ENCODE measurements at regions not wholly inside any gene's neighbourhood (a gene's known extent, or its start where the extent isn't known, plus 50 kb on each side); places are given as distances from the start of the nearest gene placed in this dataset.

DNA sequence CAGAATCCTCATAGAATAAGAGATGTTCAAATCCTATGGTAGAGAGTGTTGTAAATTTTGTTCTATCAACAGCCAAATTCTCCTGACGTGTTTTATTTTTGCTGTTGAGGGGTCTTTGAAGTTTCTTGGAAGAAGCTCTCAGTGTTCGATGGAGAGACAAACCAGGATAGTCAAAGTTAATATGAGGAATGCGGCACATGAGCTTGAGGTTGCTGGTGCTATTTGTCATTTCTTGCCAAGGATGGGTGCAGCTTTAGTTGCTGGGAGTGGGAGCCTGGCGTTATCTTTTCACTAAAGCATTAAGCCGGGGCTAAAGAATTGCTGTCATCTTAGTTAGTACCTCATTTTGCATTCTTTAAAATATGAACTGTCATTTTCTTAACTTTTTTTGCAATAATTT, 239.9 kb upstream of the CSNK1A1L start:
- no peak for DNase-seq (ENCODE audit: low spot score)
- no peak overlapping the region for H3K27ac ChIP-seq

DNA sequence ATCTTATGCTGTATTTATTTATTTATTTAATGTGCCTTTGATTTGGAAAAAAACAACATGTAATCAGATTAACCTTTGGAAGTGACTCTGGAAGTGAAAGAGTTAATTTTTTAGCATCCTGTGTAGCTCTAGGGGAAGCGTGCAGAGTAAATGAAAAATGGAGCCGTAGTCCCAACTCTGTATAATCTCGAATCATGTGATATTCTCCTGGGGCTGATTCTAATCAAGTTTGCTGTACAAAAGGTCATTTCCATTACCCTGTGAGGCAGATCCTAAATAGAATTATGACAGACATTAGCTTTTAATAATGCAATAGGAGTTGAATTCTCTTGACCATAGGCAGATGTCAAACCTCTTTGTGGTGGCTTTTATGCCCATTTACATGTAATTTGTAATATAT, 238.6 kb upstream of the CSNK1A1L start:
- H3K4me1 ChIP-seq (ENCODE audit: control insufficient read depth in 1 of 2, low read depth in 2 of 2) = no peaks in the 10 kb centered on the region
- H3K36me3 ChIP-seq = no peaks in the 10 kb centered on the region
- TF ChIP-seq, protein P1, sequence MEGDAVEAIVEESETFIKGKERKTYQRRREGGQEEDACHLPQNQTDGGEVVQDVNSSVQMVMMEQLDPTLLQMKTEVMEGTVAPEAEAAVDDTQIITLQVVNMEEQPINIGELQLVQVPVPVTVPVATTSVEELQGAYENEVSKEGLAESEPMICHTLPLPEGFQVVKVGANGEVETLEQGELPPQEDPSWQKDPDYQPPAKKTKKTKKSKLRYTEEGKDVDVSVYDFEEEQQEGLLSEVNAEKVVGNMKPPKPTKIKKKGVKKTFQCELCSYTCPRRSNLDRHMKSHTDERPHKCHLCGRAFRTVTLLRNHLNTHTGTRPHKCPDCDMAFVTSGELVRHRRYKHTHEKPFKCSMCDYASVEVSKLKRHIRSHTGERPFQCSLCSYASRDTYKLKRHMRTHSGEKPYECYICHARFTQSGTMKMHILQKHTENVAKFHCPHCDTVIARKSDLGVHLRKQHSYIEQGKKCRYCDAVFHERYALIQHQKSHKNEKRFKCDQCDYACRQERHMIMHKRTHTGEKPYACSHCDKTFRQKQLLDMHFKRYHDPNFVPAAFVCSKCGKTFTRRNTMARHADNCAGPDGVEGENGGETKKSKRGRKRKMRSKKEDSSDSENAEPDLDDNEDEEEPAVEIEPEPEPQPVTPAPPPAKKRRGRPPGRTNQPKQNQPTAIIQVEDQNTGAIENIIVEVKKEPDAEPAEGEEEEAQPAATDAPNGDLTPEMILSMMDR (IDR thresholded peaks at IDR 0.05) = no peak
- no peak overlapping the region for H3K4me3 ChIP-seq
- H3K9me3 ChIP-seq = no peaks in the 10 kb centered on the region
- H3K27me3 ChIP-seq (replicated peaks; ENCODE audit: insufficient read depth) = no peaks in the 10 kb centered on the region
- H3K27ac ChIP-seq = no peak overlapping the region
- DNase-seq (ENCODE audit: low spot score) (no peak), ATAC-seq (ENCODE audit: insufficient number of reproducible peaks, low FRiP score, low read depth) (no peak)

More for the DNA sequence above, 239.9 kb upstream of the CSNK1A1L start:
- Histone ChIP-seq H3K4me3 (no peak overlapping the region), H3K4me1 (ENCODE audit: control insufficient read depth in 1 of 2, low read depth in 2 of 2) (no peaks in the 10 kb centered on the region), H3K9me3 (no peaks in the 10 kb centered on the region), H3K27me3 (replicated peaks; ENCODE audit: insufficient read depth) (no peaks in the 10 kb centered on the region), H3K36me3 (no peaks in the 10 kb centered on the region)
- TF ChIP-seq, protein P1 (IDR thresholded peaks at IDR 0.05) = no peak
- ATAC-seq (ENCODE audit: insufficient number of reproducible peaks, low FRiP score, low read depth) = no peak

DNA sequence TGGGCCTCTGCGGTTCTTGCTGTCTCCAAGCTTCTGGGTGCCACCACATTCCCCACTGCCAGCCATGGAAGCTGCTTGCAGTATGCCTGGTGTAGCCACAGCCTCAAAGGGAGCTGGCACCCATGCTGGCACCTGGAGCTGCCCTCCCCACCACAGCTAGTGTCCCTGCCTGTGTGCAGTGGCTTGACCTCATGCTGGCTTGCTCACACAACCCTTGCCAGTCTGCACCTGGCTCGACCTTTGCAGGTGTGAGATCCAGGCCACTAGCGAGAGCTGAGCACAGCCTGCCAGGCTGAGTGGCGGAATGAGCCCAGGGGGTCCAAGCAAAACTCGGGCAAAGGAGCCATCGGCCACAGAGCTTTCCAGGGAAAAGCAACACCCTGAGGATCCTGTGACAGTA, 236.7 kb upstream of the CSNK1A1L start:
- DNase-seq (ENCODE audit: low spot score) = no peak
- no peak for ATAC-seq (ENCODE audit: insufficient number of reproducible peaks, low FRiP score, low read depth)
- Histone ChIP-seq H3K36me3 (no peaks in the 10 kb centered on the region), H3K4me3 (no peak overlapping the region), H3K27ac (no peak overlapping the region), H3K4me1 (ENCODE audit: control insufficient read depth in 1 of 2, low read depth in 2 of 2) (no peaks in the 10 kb centered on the region), H3K9me3 (no peaks in the 10 kb centered on the region), H3K27me3 (replicated peaks; ENCODE audit: insufficient read depth) (no peaks in the 10 kb centered on the region)
- TF ChIP-seq, protein P1 (IDR thresholded peaks at IDR 0.05) = no peak

DNA sequence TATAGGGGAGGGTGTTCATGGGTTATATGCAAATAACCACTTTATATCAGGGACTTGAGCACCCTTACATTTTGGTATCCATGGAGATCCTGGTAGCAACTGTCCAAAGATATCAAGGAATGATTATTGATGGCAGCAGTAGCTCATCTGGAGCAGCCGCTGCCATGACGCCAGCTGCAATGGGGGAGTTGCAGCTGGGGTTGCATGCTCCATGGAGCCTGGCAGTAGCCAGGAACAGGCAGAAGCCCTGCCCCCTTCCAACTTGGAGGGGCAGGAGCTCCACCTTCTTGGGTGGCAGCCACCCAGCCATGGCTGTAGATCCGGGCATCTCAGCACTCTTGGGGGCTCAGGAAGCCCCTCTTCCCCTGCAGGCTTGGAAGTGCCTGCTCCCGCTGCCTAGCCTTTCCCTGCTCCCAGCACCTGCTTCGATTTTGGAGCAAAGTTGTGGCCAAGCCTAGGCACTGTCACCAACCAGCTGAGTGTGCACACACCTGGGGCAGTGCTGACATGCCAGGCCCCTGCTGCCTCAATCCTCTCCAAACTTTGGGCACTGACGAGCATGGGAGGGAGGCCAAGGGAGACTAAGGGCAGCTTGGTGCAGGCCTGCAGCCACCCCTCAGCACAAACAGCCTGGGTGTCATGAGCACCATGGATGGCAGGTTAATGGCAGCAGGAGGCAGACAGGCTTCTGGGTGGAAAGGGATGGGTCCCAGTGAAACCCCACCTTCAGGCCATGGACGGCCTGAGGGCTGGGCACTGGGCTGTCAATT, 235.6 kb upstream of the CSNK1A1L start:
- DNase-seq (ENCODE audit: low spot score) (no peak), ATAC-seq (ENCODE audit: insufficient number of reproducible peaks, low FRiP score, low read depth) (no peak)

DNA sequence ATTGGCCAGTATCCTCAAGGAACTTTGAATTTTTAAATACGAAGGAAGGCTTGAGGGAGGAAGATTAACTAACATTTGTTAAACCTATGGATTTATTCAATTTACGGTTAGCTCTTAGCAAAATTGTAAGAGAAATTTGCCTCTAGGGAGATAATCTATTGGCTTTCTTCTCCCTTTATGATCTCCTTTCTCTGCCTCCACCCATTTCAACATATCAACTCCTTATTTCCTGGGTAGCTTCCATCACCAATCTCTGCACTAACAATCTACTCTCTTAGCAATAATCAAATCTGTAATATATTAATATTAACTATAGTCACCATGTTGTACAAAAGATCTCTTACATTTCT, 233.9 kb upstream of the CSNK1A1L start:
- no peaks in the 10 kb centered on the region for H3K4me1 ChIP-seq (ENCODE audit: control insufficient read depth in 1 of 2, low read depth in 2 of 2)
- H3K27me3 ChIP-seq (replicated peaks; ENCODE audit: insufficient read depth) = no peaks in the 10 kb centered on the region
- H3K4me3 ChIP-seq = no peak overlapping the region
- no peak overlapping the region for H3K27ac ChIP-seq
- ATAC-seq (ENCODE audit: insufficient number of reproducible peaks, low FRiP score, low read depth) = no peak
- TF ChIP-seq, protein P1 (IDR thresholded peaks at IDR 0.05) = no peak
- DNase-seq (ENCODE audit: low spot score) = no peak
- no peaks in the 10 kb centered on the region for H3K9me3 ChIP-seq
- no peaks in the 10 kb centered on the region for H3K36me3 ChIP-seq

More for the DNA sequence above, 235.6 kb upstream of the CSNK1A1L start:
- Histone ChIP-seq H3K27me3 (replicated peaks; ENCODE audit: insufficient read depth) (no peaks in the 10 kb centered on the region), H3K4me1 (ENCODE audit: control insufficient read depth in 1 of 2, low read depth in 2 of 2) (no peaks in the 10 kb centered on the region), H3K9me3 (no peaks in the 10 kb centered on the region), H3K4me3 (no peak overlapping the region), H3K27ac (no peak overlapping the region), H3K36me3 (no peaks in the 10 kb centered on the region)
- TF ChIP-seq, protein P1 (IDR thresholded peaks at IDR 0.05) = no peak

Data from thoracic aorta (tissue), 2 donors.